Activated T-cell treated with anti-CD3 and anti-CD28 coated beads, Interleukin-2, amount 50 U/mL, for 48 hours (primary cell): ENCODE measurements at regions not wholly inside any gene's neighbourhood (a gene's known extent, or its start where the extent isn't known, plus 50 kb on each side); places are given as distances from the start of the nearest gene placed in this dataset.
"Not testable (repeated sequence)": the region's sequence is repeated elsewhere in the genome, so short reads cannot be mapped to it uniquely, and the experiment has no call there.

Experiments
- DNase-seq, 2 experiments: peaks; one replicate each; pipeline ENCODE4 v3.0.0-alpha.2; 2020

- DNase-seq, result no peak
Measured at GRCh38 chr16:52785653-52786052, 238.7 kb upstream of the TOX3 start.

- no peak for DNase-seq
Measured at GRCh38 chr16:52783616-52784015, 236.7 kb upstream of the TOX3 start.

GRCh38 chr16:52781005-52781630, 234.2 kb upstream of the TOX3 start:
- no peak for DNase-seq

GRCh38 chr16:52773026-52773425, 226.1 kb upstream of the TOX3 start:
- DNase-seq, result no peak

GRCh38 chr16:52770828-52771227, 223.9 kb upstream of the TOX3 start:
- no peak for DNase-seq

- DNase-seq, result no peak
Measured at GRCh38 chr16:52758473-52758855, 211.5 kb upstream of the TOX3 start.

- no peak for DNase-seq
Measured at GRCh38 chr16:52757746-52758472, 211.0 kb upstream of the TOX3 start.

GRCh38 chr16:52756812-52757517, 210.0 kb upstream of the TOX3 start:
- no peak for DNase-seq

GRCh38 chr16:52755396-52755795, 208.5 kb upstream of the TOX3 start:
- no peak for DNase-seq

GRCh38 chr16:52751035-52751434, 204.1 kb upstream of the TOX3 start:
- no peak for DNase-seq

GRCh38 chr16:52748741-52749140, 201.8 kb upstream of the TOX3 start:
- no peak for DNase-seq

- no peak for DNase-seq
Measured at GRCh38 chr16:52747088-52747595, 200.2 kb upstream of the TOX3 start.

- no peak for DNase-seq
Measured at GRCh38 chr16:52743707-52744106, 196.8 kb upstream of the TOX3 start.

GRCh38 chr16:52742608-52743170, 195.7 kb upstream of the TOX3 start:
- DNase-seq, result no peak

- no peak for DNase-seq
Measured at GRCh38 chr16:52742052-52742451, 195.1 kb upstream of the TOX3 start.

GRCh38 chr16:52741351-52741750, 194.4 kb upstream of the TOX3 start:
- DNase-seq, result no peak

GRCh38 chr16:52740766-52741165, 193.8 kb upstream of the TOX3 start:
- no peak for DNase-seq

- no peak for DNase-seq
Measured at GRCh38 chr16:52740333-52740732, 193.4 kb upstream of the TOX3 start.

GRCh38 chr16:52738992-52739391, 192.0 kb upstream of the TOX3 start:
- DNase-seq, result not testable (repeated sequence)

- no peak for DNase-seq
Measured at GRCh38 chr16:52731219-52731875, 184.4 kb upstream of the TOX3 start.

GRCh38 chr16:52729731-52730130, 182.8 kb upstream of the TOX3 start:
- no peak for DNase-seq

- DNase-seq, result no peak
Measured at GRCh38 chr16:52727849-52728248, 180.9 kb upstream of the TOX3 start.

- no peak for DNase-seq
Measured at GRCh38 chr16:52727441-52727840, 180.5 kb upstream of the TOX3 start.
